IPS DF 4.7 (cell line): ENCODE measurements at regions not wholly inside any gene's neighbourhood (a gene's known extent, or its start where the extent isn't known, plus 50 kb on each side); places are given as distances from the start of the nearest gene placed in this dataset.
"Not testable (repeated sequence)": the region's sequence is repeated elsewhere in the genome, so short reads cannot be mapped to it uniquely, and the experiment has no call there.

Source experiments
- DNase-seq: peaks from one replicate; pipeline ENCODE4 v3.0.0-alpha.2; 2013; ENCODE audit warnings: low spot score; ENCODE audit errors: extremely low read depth

DNA sequence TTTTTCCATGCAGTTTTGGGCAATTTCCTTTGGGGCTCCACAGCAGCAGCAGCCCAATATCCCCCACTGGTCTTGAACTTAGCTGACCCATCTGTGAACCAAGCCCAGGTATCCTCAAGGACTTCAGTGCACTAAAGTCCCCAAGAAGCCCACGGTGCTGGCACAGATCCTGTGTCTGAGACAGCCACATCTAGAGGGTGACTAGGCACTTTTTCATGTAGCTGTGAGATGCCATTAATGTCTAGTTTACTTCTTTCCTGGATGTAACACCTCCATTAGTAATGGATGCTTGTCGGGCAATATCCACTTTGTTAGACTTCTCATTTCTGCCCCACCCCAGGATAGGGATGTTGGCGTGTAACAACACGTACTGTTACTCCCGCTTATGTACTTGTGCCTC, 117.9 kb downstream of the GPCPD1 start:
- DNase-seq = no peak

DNA sequence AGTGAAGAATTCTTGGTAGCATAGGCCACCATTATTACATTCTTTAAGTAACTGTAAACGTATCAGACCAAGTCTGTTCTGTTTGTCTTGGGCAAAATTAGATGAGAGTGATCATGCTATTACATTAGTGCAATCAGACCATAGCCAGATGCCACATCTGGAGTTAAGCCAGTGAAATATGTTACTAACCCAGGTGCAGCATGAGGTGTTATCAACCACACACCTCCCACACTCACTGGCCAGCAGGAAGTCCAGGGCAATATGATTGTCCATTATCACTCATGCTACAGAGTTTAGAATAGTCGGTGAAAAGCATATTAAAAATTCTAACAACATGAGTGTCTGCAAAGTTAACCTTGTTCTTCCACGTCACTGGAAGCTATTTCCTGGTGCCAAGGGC, 119.4 kb downstream of the GPCPD1 start:
- no peak for DNase-seq

DNA sequence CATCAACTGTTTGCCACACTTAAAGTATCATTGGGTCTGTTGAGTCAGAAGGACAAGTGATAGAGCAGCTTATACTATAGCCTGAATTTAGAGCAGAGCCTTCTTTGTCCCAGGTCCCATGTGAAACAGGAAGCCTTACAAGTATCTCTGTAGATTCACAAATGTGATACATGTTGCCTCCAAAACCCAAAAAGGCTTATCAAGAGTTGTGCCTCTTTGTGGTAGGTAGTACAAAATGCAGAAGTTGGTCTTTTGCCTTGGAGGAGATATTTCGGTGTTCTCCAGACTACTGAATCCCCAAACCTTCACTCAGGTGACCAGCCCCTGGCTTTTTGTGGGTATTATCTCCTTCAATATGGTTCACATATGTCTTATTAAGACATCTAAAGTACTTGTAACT, 121.2 kb downstream of the GPCPD1 start:
- no peak for DNase-seq

DNA sequence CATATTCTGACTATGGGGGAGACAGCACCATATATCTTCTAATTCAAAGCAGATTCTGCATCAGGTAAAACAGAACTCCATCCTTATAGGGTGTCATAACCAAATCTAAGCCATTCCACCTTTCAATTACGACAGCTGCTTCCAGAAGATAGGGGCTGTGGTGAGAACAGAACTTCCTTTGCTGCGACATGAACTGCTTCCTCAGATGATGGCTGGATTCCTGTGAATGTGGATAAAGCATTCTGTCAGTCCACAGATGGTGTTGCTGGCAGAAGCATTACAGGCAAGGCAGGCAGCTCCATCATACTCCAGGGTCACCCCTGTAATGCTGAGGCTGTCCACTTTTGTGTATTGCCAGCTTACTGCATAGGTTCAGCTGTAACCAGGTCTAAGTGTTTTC, 122.0 kb downstream of the GPCPD1 start:
- no peak for DNase-seq

DNA sequence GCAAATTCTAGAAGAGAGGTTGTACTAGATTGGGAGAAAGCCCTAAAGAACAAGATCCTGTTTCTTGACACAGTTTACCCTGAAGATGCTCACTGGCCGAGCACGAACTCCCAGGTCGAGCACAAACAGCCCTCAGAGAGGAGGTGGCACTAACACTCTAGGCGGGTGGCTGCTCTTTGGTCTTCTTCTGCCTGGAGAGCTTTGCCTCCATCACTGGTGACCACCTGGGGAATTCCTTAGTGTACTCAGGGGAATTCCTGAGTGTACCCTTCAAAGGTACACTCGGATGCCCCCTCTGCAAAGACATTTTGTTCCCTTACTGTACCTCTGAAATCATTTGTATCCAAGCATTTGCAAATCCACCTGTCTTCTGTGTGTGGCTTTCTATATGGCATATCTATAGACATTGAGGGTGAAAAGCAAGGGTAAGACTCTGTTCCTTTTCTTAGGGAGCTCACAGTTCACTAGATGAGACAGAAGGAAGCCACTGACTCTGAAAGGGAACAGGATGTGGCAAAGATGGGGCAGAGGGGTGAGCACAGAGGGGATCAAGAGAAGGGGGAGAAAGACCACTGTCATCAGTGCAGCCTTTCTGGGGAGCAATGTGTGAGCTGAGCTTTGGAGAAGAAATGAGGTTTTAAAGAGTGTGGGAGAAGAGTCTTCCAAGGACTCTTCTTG, 124.3 kb downstream of the GPCPD1 start:
- no peak for DNase-seq

DNA sequence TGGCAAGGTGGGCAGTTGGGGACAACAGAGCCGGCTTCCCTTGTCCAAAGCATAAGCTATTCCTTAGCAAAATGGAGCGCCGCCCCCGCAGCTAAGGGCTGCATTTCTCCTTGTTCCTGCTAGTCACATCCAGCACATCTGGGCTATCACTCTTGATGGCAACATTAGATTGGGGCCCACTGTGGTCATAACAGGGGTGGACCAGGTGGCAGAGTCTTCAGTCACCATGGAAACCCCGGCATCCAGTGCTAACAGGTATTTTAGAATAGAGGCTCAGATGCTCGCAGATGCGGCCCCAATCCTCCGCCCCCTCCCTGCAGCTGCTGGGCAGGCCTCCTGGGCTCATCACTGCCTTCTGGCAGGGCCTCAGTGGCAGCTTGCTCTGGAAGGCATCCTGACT, 125.9 kb downstream of the GPCPD1 start:
- DNase-seq = no peak

DNA sequence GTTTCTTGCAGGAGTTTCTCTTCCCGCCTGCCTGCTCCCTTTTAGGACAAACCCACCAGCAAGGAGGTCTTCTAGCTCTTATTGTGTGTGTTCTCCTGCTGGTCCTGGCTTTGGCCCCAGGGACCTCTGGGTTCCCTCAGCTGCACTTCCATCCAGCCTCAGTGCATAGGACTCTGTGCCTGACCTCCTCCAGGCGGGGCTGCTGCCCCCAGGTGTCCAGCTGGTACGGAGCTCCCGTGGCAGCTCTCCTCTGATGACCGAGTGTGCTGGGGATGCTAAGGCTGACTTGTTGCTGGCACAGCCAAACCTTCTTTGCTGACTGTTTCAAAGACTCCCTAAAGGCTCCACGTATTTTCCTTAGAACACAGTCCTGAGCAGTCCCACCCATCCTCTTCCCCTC, 126.5 kb downstream of the GPCPD1 start:
- DNase-seq = no peak

DNA sequence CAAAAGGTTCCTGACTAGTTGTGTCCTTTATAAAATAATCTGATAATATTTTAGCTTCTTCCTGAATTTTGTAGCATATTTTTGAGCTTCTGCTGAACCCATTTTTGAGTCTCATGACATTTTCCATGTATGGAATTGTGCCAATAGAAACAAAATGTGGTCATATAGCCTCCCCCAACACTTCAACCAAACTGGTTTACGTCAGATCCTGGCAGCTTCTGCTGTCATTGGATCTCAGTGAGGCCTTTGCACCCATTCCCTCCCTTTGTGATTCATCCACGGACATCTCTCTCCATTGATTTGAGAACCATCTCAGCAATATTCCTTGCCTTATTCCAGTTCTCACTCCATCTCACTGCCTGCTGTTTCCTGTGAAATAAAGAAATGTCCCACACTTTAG, 128.0 kb downstream of the GPCPD1 start:
- DNase-seq = no peak

DNA sequence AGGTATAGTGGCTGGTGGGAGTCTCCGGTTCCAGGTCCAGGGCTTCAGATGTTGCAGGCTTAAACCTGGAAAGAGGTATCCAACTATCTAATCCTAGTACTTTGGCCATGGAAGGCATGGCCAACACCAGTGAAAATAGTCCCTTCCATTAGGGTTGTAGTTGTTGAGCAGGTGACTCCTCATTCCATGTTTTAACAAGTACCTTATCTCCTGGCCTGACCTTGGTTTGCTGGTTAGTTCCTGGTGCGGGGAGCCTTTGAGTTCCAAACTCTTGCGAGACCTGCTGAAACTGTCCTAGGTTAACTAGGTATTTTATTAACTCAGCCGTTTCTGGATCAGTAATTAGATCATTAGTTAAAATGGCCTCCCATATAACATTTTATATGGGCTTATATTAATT, 128.9 kb downstream of the GPCPD1 start:
- no peak for DNase-seq

DNA sequence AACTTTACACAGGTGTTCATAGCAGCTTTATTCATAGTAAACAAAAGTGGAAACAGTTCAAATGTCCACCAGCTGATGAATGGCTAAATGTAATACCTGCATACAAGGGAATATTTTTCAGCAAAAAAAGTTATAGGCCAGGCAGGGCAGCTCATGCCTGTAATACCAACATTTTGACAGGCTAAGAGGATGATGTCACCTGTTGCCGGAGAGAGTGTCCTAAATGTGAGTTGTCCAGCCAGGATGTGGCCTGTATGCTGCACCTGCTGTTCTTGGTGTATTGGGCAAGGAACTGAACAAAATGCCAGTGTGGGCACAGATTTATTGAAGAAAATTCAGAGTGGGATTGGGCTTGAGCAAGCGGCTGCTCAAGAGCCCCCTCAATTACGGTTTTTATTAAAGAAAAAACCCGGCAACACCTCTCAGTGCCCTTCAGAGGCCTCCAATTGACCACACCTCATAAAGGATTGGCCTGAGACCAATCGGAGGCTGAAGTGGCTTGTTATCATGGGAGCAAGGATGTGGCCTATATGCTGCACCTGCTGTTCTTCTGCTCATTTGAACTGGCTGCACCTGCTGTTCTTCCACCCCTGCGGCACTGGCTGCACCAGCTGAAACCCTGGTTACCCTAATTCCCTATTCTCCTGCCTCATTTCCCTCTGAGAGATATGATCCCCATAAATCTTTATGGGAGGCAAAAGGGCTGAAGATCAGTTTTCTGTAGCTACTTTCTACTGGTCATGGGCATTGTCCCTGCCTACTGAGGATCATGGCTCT, 129.8 kb downstream of the GPCPD1 start:
- DNase-seq = no peak

DNA sequence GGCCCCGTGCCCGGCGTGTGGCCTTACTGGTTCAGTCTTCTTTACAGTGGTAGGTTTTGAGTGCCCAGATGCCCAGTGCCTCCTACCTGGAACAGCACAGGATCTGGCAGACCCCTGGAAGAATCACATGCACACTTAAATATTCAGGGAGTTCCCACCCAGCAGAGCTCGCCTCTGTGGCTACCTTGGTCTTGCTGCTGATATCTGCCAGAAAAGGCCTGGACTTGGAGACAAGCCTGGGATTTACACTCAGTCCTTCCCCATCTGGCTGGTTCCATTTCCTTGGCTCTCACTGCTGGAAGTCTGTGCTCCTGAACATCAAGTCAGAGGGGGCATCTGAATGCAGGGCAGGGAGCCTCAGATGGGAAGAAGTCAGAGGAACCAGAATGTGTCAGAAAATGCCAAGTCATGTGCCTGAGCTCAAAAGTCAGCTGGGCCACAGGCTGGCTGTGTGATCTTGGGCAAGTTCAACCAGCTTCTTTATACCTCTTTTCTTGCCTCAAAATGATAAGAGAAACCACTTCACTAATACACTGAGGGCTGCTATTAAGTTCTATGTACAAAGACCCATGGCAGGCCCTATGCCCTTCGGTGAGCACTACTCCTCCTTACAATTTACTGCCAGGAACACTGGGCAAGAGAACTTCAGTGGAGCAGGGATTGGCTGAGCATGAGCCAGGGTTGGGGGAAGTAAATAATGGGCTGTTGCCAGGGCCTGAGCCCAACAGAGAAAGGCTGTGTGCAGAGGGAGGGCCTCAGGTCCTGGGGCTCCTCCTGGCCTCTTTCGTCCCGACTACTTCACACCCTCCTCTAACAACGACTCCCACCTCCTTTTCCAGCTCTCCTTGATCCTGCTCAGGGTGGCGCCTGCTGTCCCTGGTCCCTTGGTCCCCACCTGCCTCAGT, 135.9 kb downstream of the GPCPD1 start:
- DNase-seq = no peak

DNA sequence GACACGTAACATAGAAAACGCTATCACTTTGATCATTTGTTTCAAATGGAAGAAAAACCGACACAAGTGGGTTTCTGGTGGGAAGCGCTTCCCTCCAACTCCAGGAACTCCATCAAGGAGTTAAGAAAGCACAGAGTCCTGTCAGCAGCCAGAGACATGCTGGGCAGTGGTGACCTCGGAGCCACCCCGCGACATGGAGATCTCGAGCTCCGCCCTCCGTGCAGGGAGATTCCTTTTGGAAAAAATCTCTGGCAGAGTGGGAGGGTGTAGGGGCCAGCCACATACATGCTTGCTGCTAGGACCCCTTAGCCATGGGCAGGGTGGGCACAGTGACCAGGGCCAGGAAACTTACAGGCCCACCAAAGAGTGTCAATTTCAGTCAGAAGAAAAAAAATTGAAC, 138.9 kb downstream of the GPCPD1 start:
- not testable (repeated sequence) for DNase-seq

DNA sequence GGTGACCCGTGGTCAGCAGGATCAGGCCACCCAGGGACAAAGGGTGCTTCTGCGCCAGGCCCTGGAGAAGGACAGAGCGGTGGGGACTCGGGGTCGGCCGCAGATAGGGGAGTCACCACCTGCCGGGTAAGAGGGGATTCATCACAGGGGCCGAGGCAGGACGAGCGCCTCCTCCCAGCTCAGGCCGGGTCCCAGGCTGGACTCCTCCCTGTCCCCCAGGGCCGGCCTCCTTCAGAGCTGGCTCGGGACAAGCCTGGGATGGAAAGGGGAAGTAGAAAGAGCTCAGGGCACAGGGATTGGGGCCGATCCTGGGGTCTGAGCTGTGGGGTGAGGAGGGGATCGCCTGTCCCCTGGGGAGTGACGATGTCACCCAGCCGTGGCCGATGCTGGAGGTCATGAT, 139.4 kb downstream of the GPCPD1 start:
- DNase-seq = no peak

DNA sequence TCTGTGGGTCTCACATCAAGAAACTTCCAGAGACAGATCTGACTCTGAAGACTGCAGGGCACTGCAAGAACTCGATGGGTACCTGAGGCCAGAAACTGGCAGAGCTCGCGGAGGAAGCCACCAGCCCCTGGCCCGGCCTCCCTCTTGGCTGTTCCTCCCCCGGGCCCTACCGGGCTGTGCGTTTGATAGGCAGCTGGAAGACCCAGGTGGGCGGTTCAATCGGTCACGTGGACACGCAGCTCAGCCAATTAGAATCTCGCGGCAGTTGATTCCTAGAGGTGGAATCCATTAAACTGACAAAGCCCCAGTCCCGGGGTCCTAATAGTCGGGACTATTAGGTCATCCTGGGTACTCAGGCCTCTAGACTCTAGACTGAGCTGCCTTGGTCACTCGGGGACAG, 139.9 kb downstream of the GPCPD1 start:
- no peak for DNase-seq

DNA sequence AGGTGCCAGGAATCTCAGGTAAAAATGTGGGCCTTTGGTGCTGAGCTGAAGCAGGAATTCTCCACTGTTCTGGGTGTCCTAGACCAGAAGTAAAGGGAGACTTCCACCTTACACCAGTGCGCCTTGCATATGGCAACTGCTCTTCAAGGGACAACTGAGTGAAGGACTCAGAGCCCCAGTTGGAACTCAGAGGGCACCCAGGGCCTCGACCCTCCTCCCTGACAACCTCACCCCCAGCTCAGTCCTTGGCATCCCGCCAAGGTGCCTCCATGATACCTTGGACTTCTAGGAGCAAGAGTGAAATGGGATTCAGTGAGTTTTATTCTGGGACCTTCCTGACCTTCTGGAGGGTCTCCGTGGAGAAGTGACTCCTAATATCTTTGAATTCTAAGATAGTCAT, 140.3 kb downstream of the GPCPD1 start:
- DNase-seq = no peak

DNA sequence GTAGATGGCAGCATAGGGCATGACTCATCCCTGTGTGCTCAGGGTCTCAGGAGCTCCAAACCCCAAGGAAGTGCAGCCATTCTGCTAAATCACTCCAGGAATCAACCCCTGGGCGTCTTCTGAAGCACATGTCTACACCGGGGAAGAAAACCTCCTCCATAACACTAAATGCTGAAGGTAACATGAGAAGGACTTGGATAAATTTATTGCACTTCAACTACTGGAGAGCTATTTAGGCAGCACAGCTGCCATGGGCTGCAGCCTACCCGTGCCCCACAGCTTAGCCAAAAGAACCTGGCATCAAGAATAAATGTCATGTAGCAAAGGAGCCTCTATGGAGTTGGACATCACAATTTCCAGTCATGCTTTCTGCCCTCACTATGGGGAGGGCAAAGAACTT, 141.7 kb downstream of the GPCPD1 start:
- no peak for DNase-seq

DNA sequence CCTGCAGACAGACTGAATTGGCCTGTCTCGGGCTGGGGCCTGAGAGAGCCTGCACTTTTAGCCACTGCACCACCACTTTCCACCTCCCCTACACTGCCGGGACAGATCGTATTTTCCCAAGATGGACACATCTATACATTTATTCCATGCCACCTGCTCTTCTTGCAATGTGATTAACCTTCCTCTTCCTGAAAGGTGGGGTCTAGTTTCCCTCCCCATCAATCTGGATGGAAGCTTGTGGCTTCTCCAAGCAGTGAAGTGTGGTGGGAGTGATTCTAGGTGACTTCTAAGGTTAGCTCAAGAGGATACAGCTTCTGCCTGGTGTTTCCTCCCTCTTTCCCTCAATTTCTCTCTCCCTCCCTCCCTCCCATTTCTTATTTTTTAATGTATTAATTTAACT, 143.7 kb downstream of the GPCPD1 start:
- no peak for DNase-seq

DNA sequence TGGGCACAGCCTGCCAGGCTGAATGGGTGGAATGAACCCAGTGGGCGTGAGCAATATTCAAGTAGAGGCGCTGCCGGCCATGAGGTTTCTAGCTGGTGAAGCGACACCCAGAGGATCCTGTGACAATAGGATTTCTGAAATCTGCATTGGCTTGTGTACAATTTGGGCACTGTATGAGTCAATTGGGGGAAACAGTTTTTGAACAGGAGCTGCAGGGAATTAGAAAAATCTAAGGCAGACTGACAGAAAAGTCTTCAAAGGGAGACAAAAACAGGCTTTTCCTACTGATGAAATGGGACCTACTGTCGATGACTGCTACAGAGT, 145.2 kb downstream of the GPCPD1 start:
- DNase-seq = no peak

DNA sequence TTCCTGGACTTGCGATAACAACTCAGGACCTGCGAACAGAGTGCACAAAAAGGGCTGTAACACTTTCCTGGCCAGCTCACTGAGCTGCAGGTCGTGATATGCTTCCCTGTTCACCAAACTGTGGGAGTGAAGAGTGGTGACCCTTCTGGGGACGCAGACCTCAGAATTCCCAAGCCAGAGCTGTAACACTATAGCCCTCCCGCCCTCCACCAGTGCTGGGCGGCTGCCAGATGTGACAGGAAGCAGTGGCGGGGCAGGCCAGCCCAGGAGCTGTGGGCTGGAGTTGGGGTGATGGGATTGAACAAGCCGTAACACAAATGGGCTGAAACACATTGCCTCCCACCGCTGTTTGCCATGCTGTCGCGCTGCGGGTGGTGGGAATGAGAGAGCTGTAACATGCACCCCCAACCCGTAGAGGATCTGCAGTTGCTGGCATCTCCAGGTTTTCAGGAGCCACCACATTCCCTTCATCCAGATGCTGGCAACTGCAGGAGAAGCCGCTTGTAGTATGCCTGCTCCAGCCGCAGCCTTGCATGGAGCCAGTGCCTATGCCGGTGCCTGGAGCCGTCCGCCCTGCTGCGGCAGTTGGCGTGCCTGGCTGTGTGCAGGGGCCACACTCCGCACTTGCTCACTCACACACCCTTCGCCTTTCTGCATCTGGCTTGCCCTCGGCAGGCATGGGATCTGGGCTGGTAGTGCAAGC, 145.8 kb downstream of the GPCPD1 start:
- no peak for DNase-seq

DNA sequence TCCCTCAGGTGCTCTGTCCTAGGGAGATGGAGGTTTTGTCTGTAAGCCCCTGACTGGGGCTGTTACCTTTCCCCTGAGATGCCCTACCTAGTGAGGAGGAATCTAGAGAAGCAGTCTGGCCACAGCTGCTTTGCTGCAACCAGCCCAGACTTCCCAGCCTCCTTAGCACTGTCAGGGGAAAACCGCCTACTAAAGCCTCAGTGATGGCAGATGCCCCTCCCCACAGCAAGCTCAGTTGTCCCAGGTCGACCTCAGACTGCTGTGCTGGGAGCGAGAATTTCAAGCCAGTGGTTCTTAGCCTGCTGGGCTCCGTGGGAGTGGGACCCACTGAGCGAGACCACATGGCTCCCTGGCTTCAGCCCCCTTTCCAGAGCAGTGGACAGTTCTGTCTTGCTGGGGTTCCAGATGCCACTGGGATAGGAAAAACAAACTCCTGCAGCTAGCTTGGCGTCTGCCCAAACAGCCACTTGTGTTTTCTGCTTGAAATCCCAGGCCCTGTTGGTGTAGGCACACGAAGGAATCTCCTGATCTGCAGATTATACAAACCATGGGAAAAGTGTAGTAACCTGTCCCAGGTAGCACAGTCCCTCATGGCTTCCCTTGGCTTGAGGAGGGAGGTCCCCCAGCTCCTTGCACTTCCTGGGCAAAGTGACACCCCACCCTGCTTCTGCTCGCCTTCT, 146.4 kb upstream of the PROKR2 start:
- no peak for DNase-seq

DNA sequence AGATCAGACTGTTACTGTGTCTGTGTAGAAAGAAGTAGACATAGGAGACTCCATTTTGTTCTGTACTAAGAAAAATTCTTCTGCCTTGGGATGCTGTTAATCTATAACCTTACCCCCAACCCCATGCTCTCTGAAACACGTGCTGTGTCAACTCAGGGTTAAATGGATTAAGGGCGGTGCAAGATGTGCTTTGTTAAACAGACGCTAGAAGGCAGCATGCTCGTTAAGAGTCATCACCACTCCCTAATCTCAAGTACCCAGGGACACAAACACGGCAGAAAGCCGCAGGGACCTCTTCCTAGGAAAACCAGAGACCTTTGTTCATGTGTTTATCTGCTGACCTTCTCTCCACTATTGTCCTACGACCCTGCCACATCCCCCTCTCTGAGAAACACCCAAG, 137.0 kb upstream of the PROKR2 start:
- not testable (repeated sequence) for DNase-seq
